ENCODE measurements at regions not wholly inside any gene's neighbourhood (a gene's known extent, or its start where the extent isn't known, plus 50 kb on each side); places are given as distances from the start of the nearest gene placed in this dataset.

- no peak for TF ChIP-seq TAF1 (IDR thresholded peaks at IDR 0.05; ENCODE audit: borderline replicate concordance, low read depth, low read length)
- TF ChIP-seq POLR2AphosphoS5 (IDR thresholded peaks at IDR 0.05; ENCODE audit: low read depth, low read length): no peak
Observed at GRCh38 chr11:60634126-60634525, 65.3 kb upstream of the MS4A8 start.
